IMR-90 (cell line): ENCODE measurements at regions not wholly inside any gene's neighbourhood (a gene's known extent, or its start where the extent isn't known, plus 50 kb on each side); places are given as distances from the start of the nearest gene placed in this dataset.

ENCODE experiments used
- ATAC-seq: fragments of 200-7000 bp; cut with Tn5 transposase; 2 replicates; pipeline ENCODE4 v1.9.1; 2020; ENCODE audit warnings: low read depth, mild to moderate bottlenecking, moderate library complexity
- BruUV-seq: library from RNA; stranded (reverse); fragments of 400-500 nt; replicated peaks from 2 replicates; lab custom pipeline; 2021; lab: Mats Ljungman, UMichigan
- CTCF ChIA-PET: fragments of 300-600 bp; formaldehyde crosslinking; extraction: SDS; loops from one replicate; lab custom pipeline; 2021; ENCODE audit warnings: antibody characterized with exemption; lab: Yijun Ruan, JAX
- POLR2A ChIA-PET: fragments of 300-600 bp; sonication (Branson Sonifier 250); formaldehyde crosslinking; loops from one replicate; lab custom pipeline; 2022; ENCODE audit warnings: antibody characterized with exemption; ENCODE audit not compliant: unreplicated experiment; lab: Charles Lee
- DNase-seq: peaks from one replicate; pipeline ENCODE4 v3.0.0; 2013
- H2AFZ ChIP-seq: replicated peaks from 2 replicates; pipeline ENCODE3; 2013; ENCODE audit warnings: low read length, mild to moderate bottlenecking; ENCODE audit not compliant: poor library complexity
- H2AK5ac ChIP-seq: 2 replicates; pipeline ENCODE4 v1.6.1; 2013; ENCODE audit warnings: low read depth, low read length, inconsistent platforms
- H2AK9ac ChIP-seq: replicated peaks from 2 replicates; pipeline ENCODE3; 2013; ENCODE audit warnings: mild to moderate bottlenecking, low read depth, low read length, moderate library complexity; ENCODE audit not compliant: poor library complexity
- H2BK120ac ChIP-seq: 2 replicates; pipeline ENCODE4 v1.6.1; 2013; ENCODE audit warnings: low read depth, low read length, inconsistent platforms
- H2BK15ac ChIP-seq: 3 replicates; pipeline ENCODE4 v1.6.1; 2013; ENCODE audit warnings: low read depth, low read length, inconsistent platforms
- H2BK20ac ChIP-seq: 2 replicates; pipeline ENCODE4 v1.6.1; 2013; ENCODE audit warnings: low read depth, mild to moderate bottlenecking, inconsistent platforms, low read length, moderate library complexity
- H2BK5ac ChIP-seq: 2 replicates; pipeline ENCODE4 v1.6.1; 2013; ENCODE audit warnings: mild to moderate bottlenecking, low read depth, low read length, inconsistent platforms; ENCODE audit not compliant: poor library complexity, severe bottlenecking
- H3K14ac ChIP-seq: replicated peaks from 2 replicates; pipeline ENCODE4 v1.6.1; 2013; ENCODE audit warnings: low read depth, low read length, inconsistent platforms
- H3K18ac ChIP-seq: 2 replicates; pipeline ENCODE4 v1.6.1; 2013; ENCODE audit warnings: low read depth, low read length, control low read depth
- H3K23ac ChIP-seq: 2 replicates; pipeline ENCODE4 v1.6.1; 2013; ENCODE audit warnings: low read depth, low read length, inconsistent platforms
- H3K27ac ChIP-seq: 2 replicates; pipeline ENCODE4 v1.5.1; 2013; ENCODE audit warnings: mild to moderate bottlenecking, control low read depth, low read length; ENCODE audit not compliant: insufficient read depth
- H3K27me3 ChIP-seq: 2 replicates; pipeline ENCODE4 v1.6.1; 2013; ENCODE audit warnings: low read length; ENCODE audit not compliant: control insufficient read depth, insufficient read depth
- H3K36me3 ChIP-seq: 2 replicates; pipeline ENCODE4 v1.6.1; 2013; ENCODE audit warnings: low read length, mixed read lengths; ENCODE audit not compliant: control insufficient read depth, insufficient read depth
- H3K4ac ChIP-seq: 2 replicates; pipeline ENCODE4 v1.6.1; 2013; ENCODE audit warnings: low read depth, low read length, inconsistent platforms
- H3K4me1 ChIP-seq: 2 replicates; pipeline ENCODE4 v1.6.1; 2013; ENCODE audit warnings: low read length, mixed read lengths; ENCODE audit not compliant: control insufficient read depth, insufficient read depth
- H3K4me2 ChIP-seq: 2 replicates; pipeline ENCODE4 v1.6.1; 2013; ENCODE audit warnings: low read depth, mild to moderate bottlenecking, control low read depth, low read length, moderate library complexity
- H3K4me3 ChIP-seq: 2 replicates; pipeline ENCODE4 v1.5.1; 2013; ENCODE audit warnings: low read depth, mild to moderate bottlenecking, control low read depth, low read length, moderate library complexity; ENCODE audit not compliant: insufficient read depth
- H3K56ac ChIP-seq: 2 replicates; pipeline ENCODE4 v1.6.1; 2013; ENCODE audit warnings: low read length, inconsistent platforms; ENCODE audit not compliant: insufficient read depth; ENCODE audit errors: extremely low read depth
- H3K79me1 ChIP-seq, 2 experiments: 2 replicates each; pipeline ENCODE4 v1.6.1; 2013; ENCODE audit warnings: low read length in 2 of 2, inconsistent platforms in 1 of 2, low read depth in 1 of 2
- H3K9ac ChIP-seq: 2 replicates; pipeline ENCODE4 v1.6.1; 2013; ENCODE audit warnings: low read depth, low read length, control low read depth
- H3K9me1 ChIP-seq: 2 replicates; pipeline ENCODE4 v1.6.1; 2013; ENCODE audit warnings: low read length, inconsistent platforms; ENCODE audit not compliant: insufficient read depth
- H3K9me3 ChIP-seq: 2 replicates; pipeline ENCODE4 v1.6.1; 2013; ENCODE audit warnings: low read length; ENCODE audit not compliant: control insufficient read depth, insufficient read depth
- H4K20me1 ChIP-seq: 2 replicates; pipeline ENCODE4 v1.6.1; 2013; ENCODE audit warnings: low read length, inconsistent platforms; ENCODE audit not compliant: insufficient read depth
- H4K5ac ChIP-seq: 2 replicates; pipeline ENCODE4 v1.6.1; 2013; ENCODE audit warnings: mild to moderate bottlenecking, low read depth, low read length, control low read depth
- H4K8ac ChIP-seq, 2 experiments: 2 replicates each; pipeline ENCODE4 v1.6.1; 2013; ENCODE audit warnings: low read depth in 2 of 2, low read length in 2 of 2, control low read depth in 1 of 2, inconsistent platforms in 1 of 2
- H4K91ac ChIP-seq: 2 replicates; pipeline ENCODE4 v1.6.1; 2013; ENCODE audit warnings: low read depth, low read length, inconsistent platforms; ENCODE audit not compliant: insufficient read depth
- BHLHE40 ChIP-seq: fragments of 150-350 bp; IDR thresholded peaks from 2 replicates; pipeline ENCODE4 v1.6.1; 2016; ENCODE audit warnings: mild to moderate bottlenecking, low read depth, low read length
- CEBPB ChIP-seq: IDR thresholded peaks from 2 replicates; pipeline ENCODE4 v1.6.1; 2012; ENCODE audit warnings: low read depth, low read length, improper control_type of control experiment
- CHD1 ChIP-seq: IDR thresholded peaks from 2 replicates; pipeline ENCODE4 v1.6.1; 2012; ENCODE audit warnings: low read depth, low read length, improper control_type of control experiment
- CTCF ChIP-seq: conservative IDR thresholded peaks from 2 replicates; pipeline ENCODE4 v1.5.1; 2012; ENCODE audit warnings: mild to moderate bottlenecking, low read depth, low read length, improper control_type of control experiment
- ELK1 ChIP-seq: fragments of 150-350 bp; IDR thresholded peaks from 2 replicates; pipeline ENCODE4 v1.6.1; 2016; ENCODE audit warnings: low read depth, mild to moderate bottlenecking, low read length, moderate library complexity, borderline replicate concordance
- FOS ChIP-seq: fragments of 150-350 bp; IDR thresholded peaks from 2 replicates; pipeline ENCODE4 v1.6.1; 2016; ENCODE audit warnings: low read depth, low read length
- MAFK ChIP-seq: IDR thresholded peaks from 2 replicates; pipeline ENCODE4 v1.6.1; 2012; ENCODE audit warnings: low read depth, low read length, improper control_type of control experiment
- MAZ ChIP-seq: IDR thresholded peaks from 2 replicates; pipeline ENCODE4 v1.6.1; 2012; ENCODE audit warnings: low read depth, mild to moderate bottlenecking, low read length, improper control_type of control experiment, moderate library complexity, borderline replicate concordance
- MXI1 ChIP-seq: IDR thresholded peaks from 2 replicates; pipeline ENCODE4 v1.6.1; 2012; ENCODE audit warnings: low read depth, mild to moderate bottlenecking, low read length, moderate library complexity, borderline replicate concordance
- NFE2L2 ChIP-seq: fragments of 150-350 bp; IDR thresholded peaks from 2 replicates; pipeline ENCODE4 v1.6.1; 2016; ENCODE audit warnings: low read depth, mild to moderate bottlenecking, low read length
- POLR2A ChIP-seq: IDR thresholded peaks from 2 replicates; pipeline ENCODE4 v1.6.1; 2012; ENCODE audit warnings: mild to moderate bottlenecking, low read depth, low read length
- RAD21 ChIP-seq: IDR thresholded peaks from 2 replicates; pipeline ENCODE4 v1.6.1; 2012; ENCODE audit warnings: low read length, improper control_type of control experiment
- RCOR1 ChIP-seq: IDR thresholded peaks from 2 replicates; pipeline ENCODE4 v1.6.1; 2012; ENCODE audit warnings: mild to moderate bottlenecking, low read length, improper control_type of control experiment; ENCODE audit not compliant: insufficient replicate concordance
- RFX5 ChIP-seq: IDR thresholded peaks from 2 replicates; pipeline ENCODE4 v1.8.0; 2012; ENCODE audit warnings: low read depth, mild to moderate bottlenecking, low read length, moderate library complexity
- SMC3 ChIP-seq: fragments of 150-350 bp; IDR thresholded peaks from 2 replicates; pipeline ENCODE4 v1.6.1; 2016; ENCODE audit warnings: low read depth, mild to moderate bottlenecking, antibody characterized with exemption, low read length, moderate library complexity
- USF2 ChIP-seq: fragments of 150-350 bp; IDR thresholded peaks from 2 replicates; pipeline ENCODE4 v1.6.1; 2017; ENCODE audit warnings: mild to moderate bottlenecking, antibody characterized with exemption, low read length, low read depth
- WGBS, 2 experiments: methylation state at CpG; one replicate each; pipeline versions ENCODE4 v1.1.5 to v1.1.7; 2013; ENCODE audit warnings: missing lambda C conversion rate in 2 of 2; ENCODE audit not compliant: insufficient read length in 1 of 2; ENCODE audit errors: extremely low coverage in 2 of 2; 5-methylcytosine and 5-hydroxymethylcytosine counted together
- dilution Hi-C: fragments of 300-500 bp; cut with HindIII; formaldehyde crosslinking; loops from one replicate; pipeline ENCODE4 v1.14.3; 2018; ENCODE audit warnings: low sequenced_read_pairs; ENCODE audit not compliant: unreplicated experiment
- in situ Hi-C: fragments of 300-500 bp; cut with MboI; formaldehyde crosslinking; loops from 3 replicates; pipeline ENCODE4 v1.14.3; 2019; ENCODE audit warnings: low sequenced_read_pairs, inconsistent platforms, mixed read lengths
- intact Hi-C: fragments of 100-400 bp; cut with micrococcal nuclease; formaldehyde crosslinking; loops from 2 replicates; pipeline ENCODE4 v1.10.0; 2022

GRCh38 chr13:42495751-42496150 is 78.2 kb upstream of the TNFSF11 start:
- BruUV-seq: no TSS peak
- Histone ChIP-seq H3K4me2 (no peak overlapping the region), H4K8ac (no peak overlapping the region), H2BK120ac (no peak overlapping the region), H3K4me1 (no peaks in the 10 kb centered on the region), H2AK5ac (no peak overlapping the region), H3K27me3 (peaks cover 22% of the 10 kb centered on the region), H2AFZ (no peak overlapping the region), H3K9me3 (no peaks in the 10 kb centered on the region), H3K4ac (no peak overlapping the region), H3K79me1 (no peaks in the 10 kb centered on the region), H3K27ac (no peak overlapping the region), H3K36me3 (no peaks in the 10 kb centered on the region), H3K23ac (no peak overlapping the region), H3K4me3 (no peak overlapping the region), H2BK15ac (no peak overlapping the region), H2AK9ac (no peak overlapping the region), H2BK5ac (no peak overlapping the region), H4K91ac (no peak overlapping the region), H3K9me1 (no peaks in the 10 kb centered on the region), H3K14ac (no peak overlapping the region), H3K56ac (no peak overlapping the region), H3K18ac (no peak overlapping the region), H2BK20ac (no peak overlapping the region), H3K9ac (no peak overlapping the region), H4K5ac (no peak overlapping the region), H4K20me1 (no peaks in the 10 kb centered on the region)
- WGBS, 2 experiments: 79% methylated on average over 4 of the region's 7 CpGs; no CpG with 5 or more reads in 1 of the 2 experiments
- no peak for DNase-seq
- intact Hi-C loops: no loop called here
- ChIA-PET POLR2A (no interaction called here), CTCF (no interaction called here)
- in situ Hi-C loops: no loop called here
- dilution Hi-C loops: no loop called here
- TF ChIP-seq CTCF (no peak), RCOR1 (no peak), MAZ (no peak), BHLHE40 (no peak), SMC3 (no peak), RAD21 (no peak), POLR2A (no peak), MXI1 (no peak), CEBPB (no peak), NFE2L2 (no peak), RFX5 (no peak), USF2 (no peak), CHD1 (no peak), ELK1 (no peak), MAFK (no peak), FOS (no peak)
- no peak for ATAC-seq
